GM10248 (cell line): ENCODE measurements at regions not wholly inside any gene's neighbourhood (a gene's known extent, or its start where the extent isn't known, plus 50 kb on each side); places are given as distances from the start of the nearest gene placed in this dataset.

Experiments
- CTCF ChIA-PET: fragments of 300-600 bp; sonication (Branson Sonifier 250); formaldehyde crosslinking; extraction: SDS; loops from one replicate; lab custom pipeline; 2021; ENCODE audit warnings: antibody characterized with exemption; lab: Yijun Ruan, JAX
- POLR2A ChIA-PET: fragments of 350-650 bp; sonication (Branson Sonifier 250); formaldehyde crosslinking; extraction: SDS; loops from one replicate; lab custom pipeline; 2020; ENCODE audit warnings: antibody characterized with exemption; lab: Yijun Ruan, JAX
- DNase-seq: peaks from one replicate; pipeline ENCODE4 v3.0.0; 2012; ENCODE audit errors: extremely low spot score
- CTCF ChIP-seq: IDR thresholded peaks from 2 replicates; pipeline ENCODE4 v1.5.1; 2012; ENCODE audit warnings: mild to moderate bottlenecking, low read depth; ENCODE audit errors: extremely low read depth, missing control alignments, control extremely low read depth

GRCh38 chr9:108244686-108245085 is 611.1 kb downstream of the ACTL7B start:
- TF ChIP-seq CTCF = no peak
- DNase-seq = no peak
- CTCF ChIA-PET = no interaction called here

GRCh38 chr9:108241384-108242073 is 614.3 kb downstream of the ACTL7B start:
- ChIA-PET POLR2A (no interaction called here), CTCF (no interaction called here)
- TF ChIP-seq CTCF = no peak
- no peak for DNase-seq

More at GRCh38 chr9:108244686-108245085, 611.1 kb downstream of the ACTL7B start:
- POLR2A ChIA-PET = no interaction called here

GRCh38 chr9:108239696-108240321 is 616.0 kb downstream of the ACTL7B start:
- CTCF ChIA-PET = no interaction called here

GRCh38 chr9:108235609-108236008 is 620.2 kb downstream of the ACTL7B start:
- ChIA-PET POLR2A (no interaction called here), CTCF (no interaction called here)
- no peak for TF ChIP-seq CTCF
- no peak for DNase-seq

More at GRCh38 chr9:108239696-108240321, 616.0 kb downstream of the ACTL7B start:
- no peak for DNase-seq
- POLR2A ChIA-PET = no interaction called here
- no peak for TF ChIP-seq CTCF

GRCh38 chr9:108234811-108235210 is 621.0 kb downstream of the ACTL7B start:
- no peak for TF ChIP-seq CTCF
- CTCF ChIA-PET = no interaction called here

GRCh38 chr9:108225149-108225800 is 630.5 kb downstream of the ACTL7B start:
- TF ChIP-seq CTCF = no peak
- POLR2A ChIA-PET = no interaction called here

More at GRCh38 chr9:108234811-108235210, 621.0 kb downstream of the ACTL7B start:
- POLR2A ChIA-PET = no interaction called here
- DNase-seq = no peak

More at GRCh38 chr9:108225149-108225800, 630.5 kb downstream of the ACTL7B start:
- DNase-seq = no peak
- CTCF ChIA-PET = no interaction called here
